GM10248 (cell line): ENCODE measurements at regions not wholly inside any gene's neighbourhood (a gene's known extent, or its start where the extent isn't known, plus 50 kb on each side); places are given as distances from the start of the nearest gene placed in this dataset.

ENCODE experiments used
- CTCF ChIA-PET: fragments of 300-600 bp; sonication (Branson Sonifier 250); formaldehyde crosslinking; extraction: SDS; loops from one replicate; lab custom pipeline; 2021; ENCODE audit warnings: antibody characterized with exemption; lab: Yijun Ruan, JAX
- POLR2A ChIA-PET: fragments of 350-650 bp; sonication (Branson Sonifier 250); formaldehyde crosslinking; extraction: SDS; loops from one replicate; lab custom pipeline; 2020; ENCODE audit warnings: antibody characterized with exemption; lab: Yijun Ruan, JAX
- DNase-seq: peaks from one replicate; pipeline ENCODE4 v3.0.0; 2012; ENCODE audit errors: extremely low spot score
- CTCF ChIP-seq: IDR thresholded peaks from 2 replicates; pipeline ENCODE4 v1.5.1; 2012; ENCODE audit warnings: mild to moderate bottlenecking, low read depth; ENCODE audit errors: extremely low read depth, missing control alignments, control extremely low read depth

- no peak for TF ChIP-seq CTCF
- POLR2A ChIA-PET = no interaction called here
- no peak for DNase-seq
- CTCF ChIA-PET = no interaction called here
Measured at GRCh38 chr13:90382425-90382824, 965.1 kb upstream of the MIR17HG start.

- ChIA-PET POLR2A (no interaction called here), CTCF (no interaction called here)
- no peak for DNase-seq
- no peak for TF ChIP-seq CTCF
Measured at GRCh38 chr13:90385781-90386489, 961.6 kb upstream of the MIR17HG start.

- no peak for TF ChIP-seq CTCF
- DNase-seq = no peak
- ChIA-PET CTCF (no interaction called here), POLR2A (no interaction called here)
Measured at GRCh38 chr13:90388887-90389452, 958.5 kb upstream of the MIR17HG start.

GRCh38 chr13:90389537-90389936 lies 958.0 kb upstream of the MIR17HG start:
- no peak for TF ChIP-seq CTCF
- no peak for DNase-seq
- ChIA-PET POLR2A (no interaction called here), CTCF (no interaction called here)

GRCh38 chr13:90393408-90393807 lies 954.1 kb upstream of the MIR17HG start:
- no peak for TF ChIP-seq CTCF
- POLR2A ChIA-PET = no interaction called here
- CTCF ChIA-PET = no interaction called here
- DNase-seq = no peak

GRCh38 chr13:90395348-90395747 lies 952.1 kb upstream of the MIR17HG start:
- ChIA-PET CTCF (interaction anchor here (0.9 to 1.3 kb wide), 2 partner anchors 11 to 27 kb away, joined by 3 read pairs; no protein-coding TSS in a partner anchor), POLR2A (no interaction called here)
- DNase-seq = no peak
- TF ChIP-seq CTCF = no peak
